Testis (tissue), 2 donors: ENCODE measurements at regions not wholly inside any gene's neighbourhood (a gene's known extent, or its start where the extent isn't known, plus 50 kb on each side); places are given as distances from the start of the nearest gene placed in this dataset.

ENCODE experiments used
- POLR2A ChIP-seq: fragments of 450-650 bp; IDR thresholded peaks from one replicate; pipeline ENCODE4 v1.6.1; 2017; ENCODE audit warnings: antibody characterized with exemption, mild to moderate bottlenecking, moderate library complexity
- TF ChIP-seq, protein P1 (sequence below), 3 experiments: fragments of 450-650 bp in 2 of 3; fragments of 200-600 bp in 1 of 3; sonication (generic) in 1 of 3; IDR thresholded peaks; one replicate each; pipeline ENCODE4 v1.5.1; 2016 to 2019; ENCODE audit warnings: antibody characterized with exemption in 3 of 3, mild to moderate bottlenecking in 2 of 3, moderate library complexity in 1 of 3

GRCh38 chr10:128956149-128956548 is 510.9 kb upstream of the MGMT start:
- TF ChIP-seq, protein P1, sequence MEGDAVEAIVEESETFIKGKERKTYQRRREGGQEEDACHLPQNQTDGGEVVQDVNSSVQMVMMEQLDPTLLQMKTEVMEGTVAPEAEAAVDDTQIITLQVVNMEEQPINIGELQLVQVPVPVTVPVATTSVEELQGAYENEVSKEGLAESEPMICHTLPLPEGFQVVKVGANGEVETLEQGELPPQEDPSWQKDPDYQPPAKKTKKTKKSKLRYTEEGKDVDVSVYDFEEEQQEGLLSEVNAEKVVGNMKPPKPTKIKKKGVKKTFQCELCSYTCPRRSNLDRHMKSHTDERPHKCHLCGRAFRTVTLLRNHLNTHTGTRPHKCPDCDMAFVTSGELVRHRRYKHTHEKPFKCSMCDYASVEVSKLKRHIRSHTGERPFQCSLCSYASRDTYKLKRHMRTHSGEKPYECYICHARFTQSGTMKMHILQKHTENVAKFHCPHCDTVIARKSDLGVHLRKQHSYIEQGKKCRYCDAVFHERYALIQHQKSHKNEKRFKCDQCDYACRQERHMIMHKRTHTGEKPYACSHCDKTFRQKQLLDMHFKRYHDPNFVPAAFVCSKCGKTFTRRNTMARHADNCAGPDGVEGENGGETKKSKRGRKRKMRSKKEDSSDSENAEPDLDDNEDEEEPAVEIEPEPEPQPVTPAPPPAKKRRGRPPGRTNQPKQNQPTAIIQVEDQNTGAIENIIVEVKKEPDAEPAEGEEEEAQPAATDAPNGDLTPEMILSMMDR (IDR thresholded peaks at IDR 0.05) = no peak
- TF ChIP-seq POLR2A = no peak
